ENCODE measurements at regions not wholly inside any gene's neighbourhood (a gene's known extent, or its start where the extent isn't known, plus 50 kb on each side); places are given as distances from the start of the nearest gene placed in this dataset.

DNA sequence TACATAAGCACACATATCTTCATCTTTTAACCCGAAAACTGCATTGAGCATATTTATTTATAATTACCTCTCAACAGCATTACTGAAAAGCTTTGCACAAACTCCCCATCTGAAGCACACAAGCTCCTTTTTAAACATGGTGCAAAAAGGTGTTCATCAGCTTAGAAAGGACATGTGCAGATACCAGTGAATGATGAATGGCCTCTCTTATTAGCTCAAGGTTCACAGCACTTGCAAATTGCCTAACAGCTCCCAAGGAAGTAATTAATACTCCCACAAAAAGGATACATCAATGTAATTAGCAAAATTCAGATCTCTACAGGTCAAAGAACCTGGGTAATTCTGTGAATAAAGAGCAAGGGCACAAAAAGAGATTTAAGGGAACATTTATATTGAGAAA lies 422.0 kb downstream of the HINT1 start:
- no peak for DNase-seq (ENCODE audit: low read depth in 4 of 4, low spot score in 2 of 4)

DNA sequence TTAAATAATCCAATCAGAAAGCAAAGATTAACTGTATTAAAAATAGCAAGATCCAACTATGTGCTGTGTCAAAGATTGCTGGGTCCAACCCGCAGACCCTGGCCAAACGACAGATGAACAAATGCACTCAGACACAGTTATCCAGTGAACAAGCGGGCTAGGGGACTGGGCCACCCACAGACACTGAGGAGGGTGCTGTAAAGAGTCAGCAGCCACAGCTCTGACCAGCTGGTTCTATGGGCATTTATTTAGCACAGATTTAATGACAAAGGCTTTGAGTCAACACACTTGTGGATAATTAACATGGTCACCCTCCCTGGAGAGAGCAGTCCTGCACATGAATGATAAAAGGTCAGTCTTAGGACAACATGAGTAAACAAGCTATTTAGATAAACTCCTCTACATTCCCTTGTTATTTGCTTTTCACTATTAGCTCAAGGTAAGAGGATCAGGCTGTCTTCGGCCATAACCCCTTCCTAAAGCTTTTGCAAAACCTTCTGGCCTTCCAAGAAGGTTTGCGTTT lies 424.9 kb downstream of the HINT1 start:
- DNase-seq (ENCODE audit: low read depth in 4 of 4, low spot score in 2 of 4), result no peak

DNA sequence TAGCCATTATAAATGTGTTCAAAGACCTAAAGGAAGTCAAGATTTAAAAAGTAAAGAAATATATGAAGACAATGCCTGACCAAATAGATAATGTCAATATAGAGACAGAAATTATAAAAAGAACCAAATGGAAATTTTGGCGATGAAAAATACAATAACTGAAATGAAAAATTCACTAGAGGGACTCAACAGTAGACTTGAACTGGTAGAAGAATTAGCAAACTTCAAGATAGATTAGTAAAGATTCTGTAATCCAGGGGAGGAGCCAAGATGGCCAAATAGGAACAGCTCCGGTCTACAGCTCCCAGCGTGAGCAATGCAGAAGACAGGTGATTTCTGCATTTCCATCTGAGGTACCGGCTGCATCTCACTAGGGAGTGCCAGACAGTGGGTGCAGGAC lies 433.2 kb downstream of the HINT1 start:
- no peak for DNase-seq (ENCODE audit: low read depth in 4 of 4, low spot score in 2 of 4)

DNA sequence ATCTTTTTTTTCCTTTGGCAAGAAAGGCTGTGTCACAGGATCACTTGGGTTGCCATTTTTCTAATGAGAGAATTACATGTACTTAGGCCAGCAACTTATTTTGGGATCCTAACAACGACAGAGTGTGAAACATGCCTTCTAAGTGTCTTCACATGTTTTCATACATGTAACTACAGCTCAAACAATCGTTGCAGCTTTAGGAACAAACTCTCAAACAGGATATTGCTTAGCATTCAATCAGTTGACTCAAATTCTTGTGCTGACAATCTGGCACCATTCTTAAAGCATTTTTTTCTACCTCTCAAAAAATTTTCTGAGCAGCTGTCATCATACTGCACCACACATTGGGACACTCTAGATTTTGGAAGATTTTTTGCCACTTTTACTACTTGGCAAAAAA lies 435.5 kb downstream of the HINT1 start:
- no peak for DNase-seq (ENCODE audit: low read depth in 4 of 4, low spot score in 2 of 4)

DNA sequence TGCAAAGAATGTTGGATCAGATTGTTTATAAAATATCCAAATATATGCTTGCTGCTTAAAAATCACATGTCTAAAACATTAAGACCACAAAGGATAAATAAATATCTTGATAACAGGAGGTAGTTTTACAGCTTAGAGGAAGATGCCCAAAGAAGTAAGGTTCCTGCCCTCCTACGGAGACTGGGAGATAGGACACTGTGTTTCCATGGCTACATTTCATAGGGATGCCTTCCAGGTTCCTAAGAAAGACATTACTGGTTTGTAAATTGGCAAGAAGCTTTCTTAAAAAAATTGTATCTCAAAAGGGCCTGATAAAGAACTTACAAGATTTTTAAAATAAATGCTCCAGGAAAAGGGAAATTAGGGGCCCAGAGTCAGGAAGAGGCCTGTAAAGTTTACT lies 437.2 kb downstream of the HINT1 start:
- DNase-seq (ENCODE audit: low read depth in 4 of 4, low spot score in 2 of 4), result no peak

DNA sequence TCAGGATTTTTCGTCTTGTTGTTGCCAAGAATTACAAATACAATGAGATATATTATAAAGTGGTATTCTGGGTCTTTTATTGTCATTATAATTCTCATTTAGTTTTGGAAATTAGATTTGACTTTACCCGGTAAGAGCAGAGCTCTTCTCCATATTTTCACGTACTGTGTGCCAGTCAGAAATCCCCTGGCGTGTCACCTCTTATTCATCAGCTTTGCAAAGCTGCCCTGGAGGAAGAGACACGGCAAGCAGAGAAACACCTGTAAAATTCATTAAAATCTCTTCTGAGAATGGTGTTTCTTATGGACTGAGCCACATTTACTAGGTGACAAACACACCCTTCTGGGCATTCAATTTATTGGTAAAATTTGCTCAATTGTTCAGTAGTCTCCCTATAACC lies 440.4 kb downstream of the HINT1 start:
- DNase-seq (ENCODE audit: low read depth in 4 of 4, low spot score in 2 of 4), result no peak

DNA sequence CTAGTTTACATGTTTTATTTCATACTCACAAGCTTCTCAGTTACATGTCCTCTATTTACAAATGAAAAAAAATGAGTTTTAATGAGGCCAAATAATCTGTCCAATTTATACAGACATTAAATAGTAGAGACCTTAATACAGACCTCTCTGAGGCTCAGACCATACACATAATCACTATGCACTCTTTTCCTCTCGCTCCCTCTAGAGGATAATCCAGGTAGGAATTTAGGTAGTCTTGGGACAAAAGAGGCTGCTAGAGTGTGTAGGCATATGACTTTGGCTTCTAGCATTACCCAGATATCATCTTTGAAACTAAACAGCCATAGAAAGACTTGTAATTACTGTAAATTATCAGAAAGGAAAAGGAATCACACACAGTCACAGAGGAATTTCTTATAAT lies 444.7 kb downstream of the HINT1 start:
- DNase-seq (ENCODE audit: low read depth in 4 of 4, low spot score in 2 of 4), result peak in 2 of 4 donors; percentile 11 to 46

DNA sequence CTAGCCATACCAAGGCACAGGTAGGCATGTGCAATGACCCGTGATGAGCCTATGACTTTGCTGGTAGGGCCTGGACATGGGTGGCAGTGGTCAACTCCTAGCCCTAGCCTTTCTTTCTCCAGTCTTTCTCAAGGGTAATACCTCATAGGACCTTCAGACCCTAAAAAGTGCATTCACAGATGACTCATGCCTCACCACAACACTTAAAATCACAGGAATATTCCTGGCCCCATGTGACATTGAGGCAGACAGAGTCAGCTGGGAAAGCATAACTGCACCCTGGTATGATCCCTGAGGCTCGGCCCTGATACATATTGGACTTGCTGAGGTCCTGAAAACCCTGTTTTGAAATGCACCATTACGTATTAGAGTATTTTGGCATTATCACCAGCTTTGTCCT lies 449.5 kb downstream of the HINT1 start:
- DNase-seq (ENCODE audit: low read depth in 4 of 4, low spot score in 2 of 4), result no peak

DNA sequence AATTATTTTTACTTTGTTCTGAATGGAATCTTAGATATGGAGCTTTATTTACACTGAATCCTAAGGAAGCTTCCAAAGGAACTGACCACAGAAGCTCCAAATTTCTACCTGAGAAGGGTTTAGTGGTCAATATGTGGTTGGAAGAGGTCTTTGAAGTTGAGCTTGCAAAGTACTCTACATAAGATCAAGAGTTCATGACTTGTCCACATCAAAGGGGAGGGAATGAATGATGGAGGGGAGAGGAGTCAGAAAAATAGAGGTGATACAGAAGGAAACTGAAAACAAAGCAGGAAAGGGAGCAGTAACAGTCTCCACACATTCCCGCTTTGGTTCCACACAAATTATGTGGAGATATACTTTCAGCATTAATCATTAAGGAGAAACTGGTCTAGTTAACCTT lies 450.9 kb downstream of the HINT1 start:
- DNase-seq (ENCODE audit: low read depth in 4 of 4, low spot score in 2 of 4), result no peak

DNA sequence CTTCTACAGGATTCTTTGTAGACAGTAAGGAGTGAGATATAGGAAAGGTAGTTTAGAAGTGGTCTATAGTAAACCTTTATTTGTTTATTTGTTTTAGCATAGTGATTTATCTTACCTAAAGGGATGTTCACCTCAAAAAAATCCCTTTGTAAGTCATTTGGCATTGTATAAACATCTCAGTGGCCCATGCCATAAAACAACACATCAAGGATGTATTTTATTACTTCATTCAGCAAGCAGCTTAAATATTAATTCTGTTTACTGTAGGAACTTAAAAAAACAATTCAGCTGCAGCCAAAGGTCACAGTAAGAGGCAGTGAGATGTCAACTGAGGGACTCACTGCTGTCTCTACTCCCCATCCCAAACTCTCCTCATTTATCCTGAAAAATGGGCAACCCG lies 452.7 kb downstream of the HINT1 start:
- DNase-seq (ENCODE audit: low read depth in 4 of 4, low spot score in 2 of 4), result no peak

DNA sequence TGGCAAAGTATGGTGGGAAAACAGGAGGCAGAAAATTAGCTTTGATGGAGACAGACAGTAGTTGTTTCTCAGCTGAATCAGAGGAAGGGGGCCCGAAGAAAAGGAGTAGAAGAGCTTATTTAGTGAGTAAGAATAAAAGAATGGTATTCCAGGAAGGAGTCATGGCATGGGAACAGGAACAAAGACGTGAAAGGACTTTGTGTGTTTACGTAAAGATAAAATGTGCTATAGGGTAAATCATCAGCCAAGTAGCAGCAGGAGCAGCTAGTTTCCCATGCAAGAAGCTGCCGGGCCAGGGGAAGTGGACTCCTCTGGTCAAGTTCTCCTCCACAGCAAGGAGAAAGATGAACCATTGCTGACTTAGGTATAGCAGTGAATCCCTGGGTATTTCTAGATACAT lies 454.5 kb downstream of the HINT1 start:
- no peak for DNase-seq (ENCODE audit: low read depth in 4 of 4, low spot score in 2 of 4)

DNA sequence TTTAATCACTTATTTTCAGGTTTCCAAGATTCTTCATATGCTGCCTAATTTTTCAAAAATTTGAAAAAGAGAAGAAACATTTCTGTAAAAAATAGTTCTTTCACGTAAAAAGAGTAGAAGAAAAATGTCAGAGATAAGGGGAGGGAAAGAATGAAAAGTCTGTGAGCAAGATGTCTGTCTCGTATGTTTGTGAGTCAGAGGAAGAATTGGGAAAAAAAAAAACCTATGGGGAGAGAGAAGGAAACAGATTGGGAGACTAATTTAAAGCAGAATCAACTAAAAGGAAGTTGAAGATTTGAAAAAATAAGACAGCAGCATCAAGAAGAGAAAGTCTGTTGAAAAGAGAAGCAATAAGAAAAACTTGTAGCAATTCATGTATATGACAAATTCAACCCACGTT lies 456.3 kb downstream of the HINT1 start:
- DNase-seq (ENCODE audit: low read depth in 4 of 4, low spot score in 2 of 4), result no peak

DNA sequence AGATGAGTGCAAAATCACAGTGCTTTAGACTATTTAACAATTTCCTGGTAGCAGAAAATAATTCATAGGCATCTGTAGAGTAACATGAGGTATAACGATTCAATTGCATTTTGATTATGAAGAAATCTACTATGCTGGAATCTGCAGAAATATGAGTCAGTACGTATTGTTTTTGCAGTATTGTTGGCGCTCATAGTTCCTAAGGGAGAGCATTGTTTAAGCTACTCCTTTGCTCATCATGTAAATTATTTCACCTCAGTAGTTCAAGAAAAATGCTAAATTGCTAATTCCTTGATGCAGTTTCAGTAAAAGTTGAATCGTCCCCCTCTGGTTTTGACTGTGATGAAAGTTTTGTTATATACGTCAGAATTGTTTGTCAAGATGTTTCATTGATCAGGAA lies 458.4 kb downstream of the HINT1 start:
- DNase-seq (ENCODE audit: low read depth in 4 of 4, low spot score in 2 of 4), result no peak

DNA sequence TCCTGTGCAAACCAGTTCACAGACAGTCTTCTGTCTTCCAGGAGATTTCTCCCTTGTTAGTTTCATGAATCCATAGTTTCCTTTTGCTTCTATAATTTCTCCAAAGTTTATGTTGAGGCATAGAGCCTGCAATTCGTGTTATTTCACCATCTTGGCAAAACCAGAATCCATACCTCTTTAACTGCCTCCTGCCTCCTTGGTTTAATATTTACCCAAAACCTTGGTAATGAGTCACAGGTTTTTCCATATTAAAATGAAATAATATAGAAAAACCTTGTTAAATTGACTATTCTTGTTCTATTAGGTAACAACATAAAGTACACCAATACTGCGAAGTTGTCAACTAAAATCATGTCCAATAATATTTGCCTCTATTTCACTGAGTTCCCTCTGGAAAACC lies 459.7 kb downstream of the HINT1 start:
- DNase-seq (ENCODE audit: low read depth in 4 of 4, low spot score in 2 of 4), result no peak

DNA sequence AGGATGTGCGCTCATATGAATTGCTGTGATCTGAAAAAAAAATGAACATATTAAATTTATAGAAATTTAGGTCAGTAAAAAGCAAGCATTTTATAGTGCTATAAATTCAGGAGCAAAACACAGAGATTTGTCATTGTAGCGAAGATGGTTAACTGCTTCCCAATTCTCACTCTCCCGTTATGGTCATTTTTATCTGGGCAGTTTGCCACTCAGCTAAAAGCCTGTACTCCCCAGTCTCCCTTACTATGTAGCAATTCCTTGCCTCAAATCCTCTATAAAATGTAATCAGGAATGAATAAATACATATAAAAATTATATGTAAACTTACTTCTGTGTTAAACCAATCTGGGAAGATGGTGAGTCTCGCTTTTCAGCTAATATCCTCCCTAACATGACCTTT lies 471.5 kb downstream of the HINT1 start:
- no peak for DNase-seq (ENCODE audit: low read depth in 4 of 4, low spot score in 2 of 4)

DNA sequence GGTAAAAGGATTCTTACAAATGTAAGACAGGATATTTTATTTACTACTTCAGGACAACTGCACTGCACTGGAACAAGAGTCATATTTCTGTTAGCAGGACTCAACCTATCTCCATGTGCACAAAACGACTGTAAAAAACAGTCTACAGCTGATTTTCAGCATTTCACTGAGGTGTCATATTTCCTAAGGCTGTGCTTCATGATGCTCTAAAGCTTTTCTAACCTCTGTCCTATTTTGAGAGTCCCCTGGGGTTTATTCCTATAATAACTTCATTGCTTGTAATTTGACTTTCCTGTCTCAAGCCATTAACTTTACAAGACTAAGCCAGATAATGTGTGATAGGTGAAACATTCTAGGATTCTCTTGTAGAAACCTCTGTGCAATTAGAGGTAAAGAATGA lies 472.3 kb downstream of the HINT1 start:
- DNase-seq (ENCODE audit: low read depth in 4 of 4, low spot score in 2 of 4), result peak in 3 of 4 donors; percentile 2 to 17 (median 7)

DNA sequence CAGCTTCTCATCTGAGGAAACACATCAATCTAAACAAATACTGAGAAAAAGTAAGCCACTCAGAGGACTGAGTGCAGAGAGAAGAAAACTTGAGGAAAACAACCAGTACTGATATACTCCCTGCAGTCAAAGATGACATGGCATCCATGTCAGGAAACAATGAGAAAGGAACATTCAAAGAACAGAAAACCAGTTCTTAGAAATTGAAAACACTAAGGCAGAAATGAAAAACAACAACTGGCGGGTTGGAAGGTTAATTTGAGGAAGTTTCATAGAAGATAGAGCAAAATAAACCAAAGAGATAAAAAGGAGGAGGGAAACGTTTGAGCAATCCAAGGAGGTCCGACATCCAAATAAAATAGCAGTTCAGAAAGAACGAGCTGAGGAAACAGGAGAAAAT lies 475.2 kb downstream of the HINT1 start:
- DNase-seq (ENCODE audit: low read depth in 4 of 4, low spot score in 2 of 4), result no peak

DNA sequence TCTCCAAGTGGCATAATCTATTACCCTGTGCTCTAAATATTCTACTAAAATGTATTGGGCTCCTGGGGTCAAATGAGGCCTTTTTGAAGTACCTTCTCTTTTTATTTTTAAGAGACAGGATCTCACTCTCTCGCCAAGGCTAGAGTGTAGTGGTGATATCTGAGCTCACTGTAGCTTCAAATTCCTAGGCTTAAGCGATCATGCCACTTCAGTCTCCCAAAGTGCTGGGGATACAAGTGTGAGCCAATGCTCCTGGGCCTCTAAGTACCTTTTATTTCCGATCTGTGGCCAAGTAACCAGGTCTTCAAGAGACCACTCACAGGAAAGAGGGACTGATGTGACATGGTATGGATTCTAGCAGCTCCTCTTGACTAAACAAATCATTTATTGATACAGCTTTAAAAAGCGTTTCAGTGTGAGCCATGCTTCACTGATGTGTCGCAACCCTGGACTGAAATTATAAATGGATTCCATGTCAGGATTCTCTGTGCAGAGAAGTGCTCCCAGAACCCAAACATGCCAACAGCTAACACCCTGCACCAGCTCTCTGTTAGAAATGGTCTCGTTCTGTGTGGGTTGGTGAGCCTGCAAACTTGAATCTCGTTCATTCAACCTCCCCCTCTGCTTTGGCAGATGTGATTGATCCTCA lies 477.8 kb downstream of the HINT1 start:
- DNase-seq (ENCODE audit: low read depth in 4 of 4, low spot score in 2 of 4), result no peak

DNA sequence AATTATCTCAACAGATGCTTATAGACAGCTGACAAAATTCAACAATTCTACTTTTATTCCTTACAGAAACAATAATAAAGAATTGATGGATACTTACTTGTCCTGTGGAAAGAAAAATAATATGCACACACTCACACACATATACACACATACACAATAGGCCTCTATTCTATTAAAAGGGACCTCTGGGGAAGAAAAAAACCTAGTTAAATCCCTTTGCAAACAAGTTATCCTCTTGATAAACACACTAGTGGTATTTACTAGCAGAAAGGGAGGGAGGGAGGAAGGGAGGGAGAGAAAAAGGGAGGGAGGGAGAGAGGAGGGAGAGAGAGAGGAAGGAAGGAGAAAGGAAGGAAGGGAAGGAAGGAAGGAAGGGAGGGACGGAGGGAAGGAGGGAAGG lies 486.4 kb downstream of the HINT1 start:
- DNase-seq (ENCODE audit: low read depth in 4 of 4, low spot score in 2 of 4), result no peak

DNA sequence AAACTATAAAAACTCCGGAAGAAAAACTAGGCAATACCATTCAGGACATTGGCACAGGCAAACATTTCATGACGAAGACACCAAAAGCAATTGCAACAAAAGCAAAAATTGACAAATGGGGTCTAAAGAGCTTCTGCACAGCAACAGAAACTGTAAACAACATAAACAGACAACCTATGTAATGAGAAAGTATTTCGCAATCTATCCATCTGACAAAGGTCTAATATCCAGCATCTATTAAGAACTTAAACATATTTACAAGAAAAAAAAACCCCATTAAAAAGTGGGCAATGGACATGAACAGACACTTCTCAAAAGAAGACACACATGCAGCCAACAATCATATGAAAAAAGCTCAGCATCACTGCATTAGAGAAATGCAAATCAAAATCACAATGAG lies 498.6 kb downstream of the HINT1 start:
- DNase-seq (ENCODE audit: low read depth in 4 of 4, low spot score in 2 of 4), result no peak

DNA sequence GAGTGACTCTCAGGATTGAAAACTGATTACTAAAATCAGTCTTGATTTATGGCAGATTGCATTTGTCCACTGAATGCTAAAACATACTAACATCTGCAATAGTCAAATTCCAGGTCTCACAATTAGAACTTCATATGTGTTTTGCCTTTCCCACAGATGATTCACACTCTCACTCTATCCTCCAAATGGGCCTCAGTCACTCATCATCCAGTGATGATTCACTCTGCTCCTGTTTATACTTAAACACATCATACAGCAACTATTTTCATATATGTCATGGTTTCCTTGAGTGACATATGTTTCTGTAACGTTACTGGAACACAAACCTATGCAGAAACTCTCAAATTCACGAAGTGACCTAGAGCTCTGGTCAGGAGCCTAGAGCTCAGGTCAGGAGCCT lies 512.9 kb downstream of the HINT1 start:
- no peak for DNase-seq (ENCODE audit: low read depth in 4 of 4, low spot score in 2 of 4)

DNA sequence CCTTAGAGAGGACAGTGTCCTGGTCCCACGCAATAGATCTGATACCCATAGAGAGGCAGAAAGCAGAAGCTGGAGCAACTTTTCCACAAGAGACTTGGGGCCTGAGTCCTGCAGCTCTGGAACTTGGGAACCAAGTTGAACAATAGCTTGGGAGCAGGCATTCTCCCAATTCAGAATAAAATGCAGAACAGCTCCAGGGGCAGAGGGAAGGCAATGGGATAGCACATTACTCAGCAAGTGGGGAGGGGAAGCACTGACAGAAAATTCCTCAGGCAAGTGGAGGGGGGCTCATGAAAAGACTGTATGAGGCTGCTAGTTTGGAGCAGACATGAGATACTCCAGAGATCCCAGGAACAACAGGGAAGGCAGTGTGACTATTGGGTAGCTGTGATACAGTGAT lies 513.6 kb downstream of the HINT1 start:
- no peak for DNase-seq (ENCODE audit: low read depth in 4 of 4, low spot score in 2 of 4)

DNA sequence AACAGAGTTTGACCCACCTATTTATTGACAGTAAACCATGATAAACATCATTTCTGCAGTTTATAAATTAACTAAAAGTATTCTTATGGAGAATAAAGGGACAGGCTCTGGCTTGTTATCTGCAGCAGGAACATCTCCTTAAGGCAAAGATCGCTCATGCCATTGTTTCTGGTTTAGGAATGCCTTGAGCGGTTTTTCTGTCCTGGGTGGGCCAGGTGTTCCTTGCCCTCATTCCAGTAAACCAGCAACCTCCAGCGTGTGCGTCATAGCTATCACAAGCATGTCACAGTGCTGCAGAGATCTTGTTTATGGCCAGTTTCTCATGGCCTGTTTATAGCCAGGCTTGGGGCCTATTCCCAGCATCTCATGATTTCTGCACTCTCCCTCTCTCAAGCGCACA lies 521.7 kb downstream of the HINT1 start:
- no peak for DNase-seq (ENCODE audit: low read depth in 4 of 4, low spot score in 2 of 4)

Data from left renal cortex interstitium (tissue), 4 donors.